Spleen (tissue), 11 donors: ENCODE measurements at regions not wholly inside any gene's neighbourhood (a gene's known extent, or its start where the extent isn't known, plus 50 kb on each side); places are given as distances from the start of the nearest gene placed in this dataset.

Source experiments
- DNase-seq: peaks from one replicate; pipeline ENCODE4 v3.0.0-alpha.2; 2020
- H3K27ac ChIP-seq, 8 donors: fragments of 200-600 bp; sonication (generic) in 7 of 8; 1 replicate in 4 of 8; 2 replicates in 4 of 8; pipeline versions ENCODE4 v1.5.0 to v1.8.0; 2016 to 2021; ENCODE audit warnings: inconsistent platforms in 4 of 8, mild to moderate bottlenecking in 4 of 8, moderate library complexity in 1 of 8
- H3K27me3 ChIP-seq, 7 donors: fragments of 200-600 bp; sonication (generic) in 6 of 7; replicated peaks in 1 of 7; 1 replicate in 4 of 7; 2 replicates in 3 of 7; pipeline versions ENCODE4 v1.5.0 to v1.8.0; 2016 to 2021; ENCODE audit warnings: inconsistent platforms in 3 of 7, mild to moderate bottlenecking in 1 of 7
- H3K36me3 ChIP-seq, 6 donors: fragments of 200-600 bp; sonication (generic) in 5 of 6; 1 replicate in 4 of 6; 2 replicates in 2 of 6; pipeline versions ENCODE4 v1.5.0 to v1.8.0; 2016 to 2021; ENCODE audit warnings: inconsistent platforms in 2 of 6
- H3K4me1 ChIP-seq, 6 donors: fragments of 200-600 bp; sonication (generic) in 5 of 6; 1 replicate in 3 of 6; 2 replicates in 3 of 6; pipeline versions ENCODE4 v1.5.0 to v1.8.0; 2016 to 2021; ENCODE audit warnings: inconsistent platforms in 3 of 6
- H3K4me3 ChIP-seq, 8 donors: fragments of 200-600 bp; sonication (generic) in 7 of 8; 1 replicate in 4 of 8; 2 replicates in 4 of 8; pipeline versions ENCODE4 v1.5.0 to v1.8.0; 2016 to 2021; ENCODE audit warnings: inconsistent platforms in 4 of 8, mild to moderate bottlenecking in 4 of 8, moderate library complexity in 2 of 8
- H3K9me3 ChIP-seq, 8 donors: fragments of 200-600 bp; sonication (generic) in 7 of 8; 1 replicate in 4 of 8; 2 replicates in 4 of 8; pipeline versions ENCODE4 v1.5.0 to v1.8.0; 2016 to 2021; ENCODE audit warnings: inconsistent platforms in 4 of 8
- POLR2A ChIP-seq, 3 donors: fragments of 450-650 bp; IDR thresholded peaks; one replicate each; pipeline ENCODE4 v1.5.1; 2017; ENCODE audit warnings: antibody characterized with exemption in 3 of 3, mild to moderate bottlenecking in 1 of 3
- POLR2AphosphoS5 ChIP-seq, 3 donors: sonication (generic); formaldehyde crosslinking; IDR thresholded peaks; one replicate each; pipeline ENCODE4 v1.5.1; 2017; ENCODE audit warnings: antibody characterized with exemption in 3 of 3
- WGBS, 5 donors: extraction: QIAGEN DNeasy Blood & Tissue Kit in 3 of 5; methylation state at CpG; one replicate each; pipeline versions ENCODE4 v1.1.5 to v1.1.7; 2013 to 2018; 5-methylcytosine and 5-hydroxymethylcytosine counted together
- intact Hi-C: fragments of 100-400 bp; cut with DNase I; formaldehyde crosslinking; loops from one replicate; pipeline ENCODE4 v1.15.0; 2023; ENCODE audit warnings: low total_unique reads
- TF ChIP-seq, protein P1 (sequence below), 11 experiments: fragments of 200-600 bp in 7 of 11; fragments of 450-650 bp in 4 of 11; sonication (generic) in 4 of 11; IDR thresholded peaks in 8 of 11; conservative IDR thresholded peaks in 3 of 11; 1 replicate in 7 of 11; 2 replicates in 4 of 11; pipeline versions ENCODE4 v1.4.0 to v1.8.0; 2016 to 2021; ENCODE audit warnings: antibody characterized with exemption in 11 of 11, inconsistent platforms in 4 of 11, mild to moderate bottlenecking in 1 of 11
- donor health status: healthy with polysubstance abuse.
- donor health status: DM: no; HTN: no; CAD: no; lungs with moderate emphysema.
- donor health status: DM: no; HTN: no; CAD: no.
- donor health status: Bipolar disorder and iron deficiency.
- donor health status: healthy.
- donor health status: DM: no; HTN: no; CAD: no.
- donor health status: DM: yes; HTN: yes; CAD: no.

- peak in 2 of 3 donors; percentile 26 to 41 for TF ChIP-seq POLR2AphosphoS5 (IDR thresholded peaks at IDR 0.05)
- TF ChIP-seq, protein P1, sequence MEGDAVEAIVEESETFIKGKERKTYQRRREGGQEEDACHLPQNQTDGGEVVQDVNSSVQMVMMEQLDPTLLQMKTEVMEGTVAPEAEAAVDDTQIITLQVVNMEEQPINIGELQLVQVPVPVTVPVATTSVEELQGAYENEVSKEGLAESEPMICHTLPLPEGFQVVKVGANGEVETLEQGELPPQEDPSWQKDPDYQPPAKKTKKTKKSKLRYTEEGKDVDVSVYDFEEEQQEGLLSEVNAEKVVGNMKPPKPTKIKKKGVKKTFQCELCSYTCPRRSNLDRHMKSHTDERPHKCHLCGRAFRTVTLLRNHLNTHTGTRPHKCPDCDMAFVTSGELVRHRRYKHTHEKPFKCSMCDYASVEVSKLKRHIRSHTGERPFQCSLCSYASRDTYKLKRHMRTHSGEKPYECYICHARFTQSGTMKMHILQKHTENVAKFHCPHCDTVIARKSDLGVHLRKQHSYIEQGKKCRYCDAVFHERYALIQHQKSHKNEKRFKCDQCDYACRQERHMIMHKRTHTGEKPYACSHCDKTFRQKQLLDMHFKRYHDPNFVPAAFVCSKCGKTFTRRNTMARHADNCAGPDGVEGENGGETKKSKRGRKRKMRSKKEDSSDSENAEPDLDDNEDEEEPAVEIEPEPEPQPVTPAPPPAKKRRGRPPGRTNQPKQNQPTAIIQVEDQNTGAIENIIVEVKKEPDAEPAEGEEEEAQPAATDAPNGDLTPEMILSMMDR (IDR thresholded peaks at IDR 0.05 in 8 of 11, conservative IDR thresholded peaks at IDR 0.05 in 3 of 11), result no peak
- H3K4me1 ChIP-seq, result peaks cover 34 to 100% (median 86%) of the 10 kb centered on the region in 6 donors
- intact Hi-C loops, result no loop called here
- H3K9me3 ChIP-seq, result no peaks in the 10 kb centered on the region
- no peaks in the 10 kb centered on the region for H3K27me3 ChIP-seq
- 64 to 83% (median 79%) methylated on average over 25 of the region's 25 CpGs for WGBS, 5 donors
- peak overlapping the region; percentile 97 to 99 (median 98) for H3K27ac ChIP-seq
- peaks cover 0 to 29% (median 0%) of the 10 kb centered on the region in 6 donors for H3K36me3 ChIP-seq
- DNase-seq, result peak; percentile 81
- peak overlapping the region in 2 of 8 donors; percentile 4 to 42 for H3K4me3 ChIP-seq
Observed at GRCh38 chr22:46058591-46059519, 81.9 kb upstream of the WNT7B start.

DNA sequence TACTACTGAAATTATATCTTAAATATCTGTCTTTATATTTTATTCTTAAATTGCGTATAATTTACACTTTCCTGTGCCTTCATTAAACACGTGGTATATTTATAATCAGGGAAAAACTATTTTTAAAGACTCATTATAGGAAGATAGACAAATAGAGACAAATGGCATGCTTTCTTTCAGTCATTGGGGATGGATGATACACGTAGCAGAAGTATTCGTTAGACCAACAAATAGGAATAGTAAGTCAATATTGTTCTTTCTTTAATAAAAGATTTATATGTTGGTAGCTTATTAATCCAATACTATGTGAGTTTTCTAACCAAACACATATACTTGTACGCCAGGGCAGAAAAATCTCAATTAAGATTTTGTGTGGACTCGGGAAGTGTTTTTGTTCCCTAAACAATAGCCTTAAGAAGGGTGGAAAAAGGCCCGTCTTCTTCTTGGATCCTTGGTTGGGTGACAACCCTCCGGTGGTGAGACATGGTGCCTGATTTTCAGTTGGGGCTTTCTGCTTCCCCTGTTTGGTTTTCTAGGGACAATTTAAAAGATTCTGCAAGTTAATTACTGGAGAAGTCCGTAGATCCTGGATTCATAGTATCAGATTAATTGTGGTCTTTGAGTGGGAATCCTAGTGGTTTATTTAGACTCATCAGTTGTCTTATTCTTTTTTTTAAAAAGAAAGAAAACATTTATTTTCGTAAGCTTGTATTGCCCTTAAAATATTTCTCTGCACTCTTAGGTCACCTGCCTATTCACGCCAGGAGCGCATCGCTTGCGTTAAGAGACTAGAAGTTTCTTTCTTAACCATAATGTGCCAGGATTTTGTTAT, 83.5 kb upstream of the WNT7B start:
- no peak for DNase-seq

DNA sequence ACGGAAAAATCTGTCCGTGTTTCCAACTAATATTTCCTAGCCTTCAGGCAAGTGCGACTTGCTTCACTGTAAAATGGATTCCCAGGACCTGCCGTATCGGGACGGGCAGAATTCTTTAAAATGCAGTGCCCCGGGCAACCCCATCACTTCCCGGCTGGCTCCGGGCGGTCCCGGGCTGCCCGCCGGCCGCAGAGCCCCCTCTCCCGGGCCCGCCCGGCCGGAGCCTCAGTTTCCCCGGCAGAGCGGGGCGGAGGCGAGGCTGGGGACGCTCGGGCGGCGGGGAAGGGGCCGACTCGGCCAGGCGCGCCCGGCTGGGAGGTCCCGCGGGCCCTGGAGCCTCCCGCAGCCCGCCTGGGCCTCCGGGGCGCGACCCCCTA, 84.2 kb upstream of the WNT7B start:
- Histone ChIP-seq H3K4me3 (peak overlapping the region in 2 of 8 donors; percentile 17 to 24), H3K9me3 (no peaks in the 10 kb centered on the region), H3K27me3 (no peaks in the 10 kb centered on the region), H3K4me1 (peaks cover 20 to 100% (median 88%) of the 10 kb centered on the region in 6 donors), H3K27ac (peak overlapping the region in 7 of 8 donors; percentile 3 to 99 (median 98)), H3K36me3 (peaks cover 0 to 34% (median 0%) of the 10 kb centered on the region in 6 donors)
- TF ChIP-seq POLR2A (IDR thresholded peaks at IDR 0.05) (no peak), POLR2AphosphoS5 (IDR thresholded peaks at IDR 0.05) (no peak)
- TF ChIP-seq, protein P1 (IDR thresholded peaks at IDR 0.05 in 8 of 11, conservative IDR thresholded peaks at IDR 0.05 in 3 of 11), result no peak
- 42 to 67% (median 56%) methylated on average over 36 to 38 of the region's 38 CpGs for WGBS, 5 donors
- intact Hi-C loops, result no loop called here
- DNase-seq, result no peak

More for the DNA sequence above, 83.5 kb upstream of the WNT7B start:
- H3K9me3 ChIP-seq, result no peaks in the 10 kb centered on the region
- H3K27me3 ChIP-seq, result no peaks in the 10 kb centered on the region
- WGBS, 5 donors, result 84 to 89% (median 88%) methylated on average over 14 of the region's 14 CpGs
- TF ChIP-seq, protein P1 (IDR thresholded peaks at IDR 0.05 in 8 of 11, conservative IDR thresholded peaks at IDR 0.05 in 3 of 11), result no peak
- TF ChIP-seq POLR2A (IDR thresholded peaks at IDR 0.05) (no peak), POLR2AphosphoS5 (IDR thresholded peaks at IDR 0.05) (no peak)
- peaks cover 25 to 100% (median 89%) of the 10 kb centered on the region in 6 donors for H3K4me1 ChIP-seq
- peak overlapping the region in 1 of 8 donors; percentile 17 for H3K4me3 ChIP-seq
- intact Hi-C loops, result no loop called here
- peak overlapping the region in 6 of 8 donors; percentile 5 to 99 (median 99) for H3K27ac ChIP-seq
- H3K36me3 ChIP-seq, result peaks cover 0 to 34% (median 0%) of the 10 kb centered on the region in 6 donors
